CD4-positive, alpha-beta T cell (primary cell): ENCODE measurements at regions not wholly inside any gene's neighbourhood (a gene's known extent, or its start where the extent isn't known, plus 50 kb on each side); places are given as distances from the start of the nearest gene placed in this dataset.

Experiments used
- ATAC-seq: fragments of 200-7000 bp; cut with Tn5 transposase; one replicate; pipeline ENCODE4 v1.10.0; 2022; ENCODE audit warnings: mild to moderate bottlenecking; ENCODE audit not compliant: poor library complexity
- CTCF ChIA-PET: fragments of 350-600 bp; sonication (Branson Sonifier 250); formaldehyde crosslinking; loops from one replicate; lab custom pipeline; 2021; ENCODE audit warnings: antibody characterized with exemption, inconsistent platforms; lab: Charles Lee
- POLR2A ChIA-PET: fragments of 350-600 bp; sonication (Branson Sonifier 250); formaldehyde crosslinking; loops from one replicate; lab custom pipeline; 2021; ENCODE audit warnings: antibody characterized with exemption, inconsistent platforms; lab: Charles Lee
- DNase-seq, 14 experiments: peaks; one replicate each; pipeline ENCODE4 v3.0.0-alpha.2; 2013 to 2020; ENCODE audit warnings: mixed read lengths in 2 of 14
- H3K27ac ChIP-seq, 2 donors: one replicate each; pipeline versions ENCODE4 v1.5.1 to v1.7.0; 2013; ENCODE audit warnings: low read length in 2 of 2, low read depth in 1 of 2, mild to moderate bottlenecking in 1 of 2
- H3K27me3 ChIP-seq, 2 experiments: 1 replicate in 1 of 2; 2 replicates in 1 of 2; pipeline versions ENCODE4 v1.6.1 to v1.7.0; 2013; ENCODE audit warnings: low read length in 2 of 2, control low read depth in 1 of 2, mild to moderate bottlenecking in 1 of 2, moderate library complexity in 1 of 2; ENCODE audit not compliant: insufficient read depth in 2 of 2, control insufficient read depth in 1 of 2
- H3K36me3 ChIP-seq: one replicate; pipeline ENCODE4 v1.6.1; 2013; ENCODE audit warnings: low read length, control low read depth; ENCODE audit not compliant: insufficient read depth
- H3K4me1 ChIP-seq: one replicate; pipeline ENCODE4 v1.6.1; 2013; ENCODE audit warnings: low read length, control low read depth; ENCODE audit not compliant: insufficient read depth
- H3K4me3 ChIP-seq: one replicate; pipeline ENCODE4 v1.5.1; 2013; ENCODE audit warnings: mild to moderate bottlenecking, low read length, moderate library complexity
- H3K9me3 ChIP-seq, 2 experiments: 1 replicate in 1 of 2; 2 replicates in 1 of 2; pipeline versions ENCODE4 v1.6.1 to v1.7.0; 2013; ENCODE audit warnings: low read length in 2 of 2, mild to moderate bottlenecking in 2 of 2, control low read depth in 1 of 2, moderate library complexity in 1 of 2; ENCODE audit not compliant: control insufficient read depth in 1 of 2, insufficient read depth in 1 of 2
- H3K27ac Mint-ChIP-seq: one replicate; pipeline ENCODE4 v1.8.0; 2020; ENCODE audit warnings: mixed read lengths
- H3K27me3 Mint-ChIP-seq: one replicate; pipeline ENCODE4 v1.8.0; 2021; ENCODE audit warnings: mixed read lengths
- H3K36me3 Mint-ChIP-seq: one replicate; pipeline ENCODE4 v1.8.0; 2021; ENCODE audit warnings: low read depth, mixed read lengths
- H3K4me1 Mint-ChIP-seq: one replicate; pipeline ENCODE4 v1.8.0; 2021; ENCODE audit warnings: low read depth, mixed read lengths
- H3K4me3 Mint-ChIP-seq: one replicate; pipeline ENCODE4 v1.8.0; 2020; ENCODE audit warnings: mild to moderate bottlenecking, mixed read lengths
- H3K9me3 Mint-ChIP-seq: one replicate; pipeline ENCODE4 v1.8.0; 2020; ENCODE audit warnings: mixed read lengths
- intact Hi-C, 2 experiments: fragments of 100-400 bp; cut with DNase I in 1 of 2; cut with micrococcal nuclease in 1 of 2; formaldehyde crosslinking; loops; one replicate each; pipeline versions ENCODE4 v1.15.1 to v1.9.0; 2023 to 2025; cut with DNase I, micrococcal nuclease
- TF ChIP-seq, protein P1 (sequence below): fragments of 200-600 bp; IDR thresholded peaks from one replicate; pipeline ENCODE4 v1.8.0; 2022; ENCODE audit warnings: antibody characterized with exemption, mild to moderate bottlenecking

DNA sequence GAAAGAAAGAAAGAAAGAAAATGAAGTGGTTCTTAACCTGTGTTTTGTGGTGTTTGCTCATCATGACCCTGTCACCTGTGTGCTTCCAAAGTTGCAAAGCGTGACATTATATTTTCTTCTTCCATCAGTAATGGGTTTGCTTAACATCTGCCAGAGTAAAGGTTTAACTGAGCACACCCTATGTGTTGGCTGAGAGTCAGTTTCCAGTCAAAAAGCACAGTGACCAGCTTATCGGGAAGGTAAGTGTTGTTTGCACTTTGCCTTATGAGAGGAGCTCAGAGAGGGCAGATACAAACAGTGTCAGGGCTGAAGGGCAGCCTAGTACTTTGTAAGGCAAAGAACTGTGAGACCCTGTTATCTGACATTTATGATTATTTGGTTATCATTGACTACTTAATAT, 406.2 kb upstream of the CWC22 start:
- Histone ChIP-seq H3K27me3 (no peaks in the 10 kb centered on the region), H3K27ac (no peak overlapping the region), H3K4me3 (no peak overlapping the region), H3K9me3 (no peaks in the 10 kb centered on the region), H3K36me3 (no peaks in the 10 kb centered on the region), H3K4me1 (no peaks in the 10 kb centered on the region)
- H3K4me3 Mint-ChIP-seq = no peak overlapping the region
- ChIA-PET CTCF (no interaction called here), POLR2A (no interaction called here)
- no peaks in the 10 kb centered on the region for H3K27me3 Mint-ChIP-seq
- DNase-seq (no peak), ATAC-seq (no peak)
- TF ChIP-seq, protein P1, sequence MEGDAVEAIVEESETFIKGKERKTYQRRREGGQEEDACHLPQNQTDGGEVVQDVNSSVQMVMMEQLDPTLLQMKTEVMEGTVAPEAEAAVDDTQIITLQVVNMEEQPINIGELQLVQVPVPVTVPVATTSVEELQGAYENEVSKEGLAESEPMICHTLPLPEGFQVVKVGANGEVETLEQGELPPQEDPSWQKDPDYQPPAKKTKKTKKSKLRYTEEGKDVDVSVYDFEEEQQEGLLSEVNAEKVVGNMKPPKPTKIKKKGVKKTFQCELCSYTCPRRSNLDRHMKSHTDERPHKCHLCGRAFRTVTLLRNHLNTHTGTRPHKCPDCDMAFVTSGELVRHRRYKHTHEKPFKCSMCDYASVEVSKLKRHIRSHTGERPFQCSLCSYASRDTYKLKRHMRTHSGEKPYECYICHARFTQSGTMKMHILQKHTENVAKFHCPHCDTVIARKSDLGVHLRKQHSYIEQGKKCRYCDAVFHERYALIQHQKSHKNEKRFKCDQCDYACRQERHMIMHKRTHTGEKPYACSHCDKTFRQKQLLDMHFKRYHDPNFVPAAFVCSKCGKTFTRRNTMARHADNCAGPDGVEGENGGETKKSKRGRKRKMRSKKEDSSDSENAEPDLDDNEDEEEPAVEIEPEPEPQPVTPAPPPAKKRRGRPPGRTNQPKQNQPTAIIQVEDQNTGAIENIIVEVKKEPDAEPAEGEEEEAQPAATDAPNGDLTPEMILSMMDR = no peak
- no peaks in the 10 kb centered on the region for H3K36me3 Mint-ChIP-seq
- intact Hi-C loops = no loop called here
- peaks cover 2% of the 10 kb centered on the region for H3K9me3 Mint-ChIP-seq
- no peak overlapping the region for H3K27ac Mint-ChIP-seq
- no peaks in the 10 kb centered on the region for H3K4me1 Mint-ChIP-seq

DNA sequence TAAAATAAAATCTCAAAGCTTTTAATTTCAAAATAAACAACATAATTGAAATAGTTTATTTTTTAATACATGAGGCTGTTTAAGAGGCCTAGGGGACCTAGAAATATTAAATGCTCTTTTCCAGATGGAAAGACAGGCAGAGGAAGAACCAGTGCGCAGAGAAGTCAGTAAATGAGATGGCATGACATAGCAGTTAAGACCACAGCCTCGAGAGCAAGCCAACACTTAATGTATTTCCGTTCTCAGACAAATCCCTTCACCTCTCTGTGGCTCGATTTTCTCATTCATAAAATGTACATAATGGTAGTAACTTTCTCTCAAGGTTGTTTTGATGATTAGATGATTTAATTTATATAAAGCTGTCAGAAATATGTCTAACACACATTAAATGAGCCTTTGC, 405.1 kb upstream of the CWC22 start:
- Histone ChIP-seq H3K27ac (no peak overlapping the region), H3K36me3 (no peaks in the 10 kb centered on the region), H3K9me3 (no peaks in the 10 kb centered on the region), H3K4me1 (no peaks in the 10 kb centered on the region), H3K4me3 (no peak overlapping the region), H3K27me3 (no peaks in the 10 kb centered on the region)
- intact Hi-C loops = no loop called here
- H3K27ac Mint-ChIP-seq = no peak overlapping the region
- H3K4me3 Mint-ChIP-seq = no peak overlapping the region
- no peaks in the 10 kb centered on the region for H3K4me1 Mint-ChIP-seq
- H3K27me3 Mint-ChIP-seq = no peaks in the 10 kb centered on the region
- ChIA-PET CTCF (no interaction called here), POLR2A (no interaction called here)
- TF ChIP-seq, protein P1 = no peak
- no peak for ATAC-seq
- no peaks in the 10 kb centered on the region for H3K36me3 Mint-ChIP-seq
- DNase-seq = no peak
- peaks cover 2% of the 10 kb centered on the region for H3K9me3 Mint-ChIP-seq

DNA sequence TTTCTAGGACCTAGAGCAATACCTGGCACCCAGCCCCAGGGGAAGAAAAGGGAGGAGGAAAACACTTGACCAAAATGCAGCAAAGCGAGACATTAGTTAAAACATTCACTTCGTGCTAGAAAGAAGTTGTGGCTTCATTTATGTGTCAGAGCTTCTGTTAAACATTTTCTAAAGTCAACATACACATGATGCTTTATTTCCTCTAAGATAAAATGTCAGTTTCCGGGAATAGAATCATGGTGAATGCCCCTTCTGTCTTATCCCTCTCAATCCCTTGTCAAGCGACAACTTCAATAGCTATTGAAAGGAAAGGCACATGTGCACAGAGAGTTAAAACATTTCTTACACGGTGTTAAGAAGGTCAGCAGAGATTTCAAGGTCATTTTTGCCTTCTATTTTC, 404.6 kb upstream of the CWC22 start:
- Mint-ChIP-seq H3K9me3 (no peaks in the 10 kb centered on the region), H3K4me3 (no peak overlapping the region), H3K27ac (no peak overlapping the region), H3K36me3 (no peaks in the 10 kb centered on the region), H3K4me1 (no peaks in the 10 kb centered on the region), H3K27me3 (no peaks in the 10 kb centered on the region)
- TF ChIP-seq, protein P1 = no peak
- H3K36me3 ChIP-seq = no peaks in the 10 kb centered on the region
- no peaks in the 10 kb centered on the region for H3K27me3 ChIP-seq
- intact Hi-C loops = no loop called here
- ATAC-seq = no peak
- H3K4me3 ChIP-seq = no peak overlapping the region
- CTCF ChIA-PET = no interaction called here
- POLR2A ChIA-PET = no interaction called here
- no peaks in the 10 kb centered on the region for H3K9me3 ChIP-seq
- no peak overlapping the region for H3K27ac ChIP-seq
- no peaks in the 10 kb centered on the region for H3K4me1 ChIP-seq
- no peak for DNase-seq
